ENCODE measurements at regions not wholly inside any gene's neighbourhood (a gene's known extent, or its start where the extent isn't known, plus 50 kb on each side); places are given as distances from the start of the nearest gene placed in this dataset.

GRCh38 chr4:13133700-13134099, 350.4 kb downstream of the RAB28 start:
- TF ChIP-seq CHD2 (IDR thresholded peaks at IDR 0.05; ENCODE audit: low read length, partially characterized antibody) (no peak), POLR2AphosphoS5 (IDR thresholded peaks at IDR 0.05; ENCODE audit: low read depth, low read length) (no peak), TCF12 (IDR thresholded peaks at IDR 0.05) (no peak), ZBTB33 (IDR thresholded peaks at IDR 0.05; ENCODE audit: borderline replicate concordance, low read depth) (no peak), NFIC (IDR thresholded peaks at IDR 0.05; ENCODE audit: borderline replicate concordance) (no peak), CTCF (IDR thresholded peaks at IDR 0.05) (no peak), EZH2phosphoT487 (IDR thresholded peaks at IDR 0.05; ENCODE audit: borderline replicate concordance, low read depth) (no peak), RFX5 (IDR thresholded peaks at IDR 0.05; ENCODE audit: low read length) (no peak), FOXM1 (IDR thresholded peaks at IDR 0.05; ENCODE audit: low read depth) (no peak), USF2 (IDR thresholded peaks at IDR 0.05; ENCODE audit: borderline replicate concordance, low read depth, low read length) (no peak)
